HEK293T (cell line): ENCODE measurements at regions not wholly inside any gene's neighbourhood (a gene's known extent, or its start where the extent isn't known, plus 50 kb on each side); places are given as distances from the start of the nearest gene placed in this dataset.
"Not testable (repeated sequence)": the region's sequence is repeated elsewhere in the genome, so short reads cannot be mapped to it uniquely, and the experiment has no call there.

ENCODE experiments used
- CTCF ChIA-PET: fragments of 350-600 bp; formaldehyde crosslinking; extraction: SDS; loops from one replicate; lab custom pipeline; 2021; ENCODE audit warnings: antibody characterized with exemption, inconsistent platforms; lab: Yijun Ruan, JAX
- POLR2A ChIA-PET: fragments of 350-600 bp; formaldehyde crosslinking; extraction: SDS; loops from one replicate; lab custom pipeline; 2020; ENCODE audit warnings: antibody characterized with exemption, inconsistent platforms; lab: Yijun Ruan, JAX
- DNase-seq: peaks from one replicate; pipeline ENCODE4 v3.0.0; 2012; ENCODE audit warnings: mixed read lengths; ENCODE audit errors: extremely low spot score
- ARNT ChIP-seq: fragments of 450-650 bp; IDR thresholded peaks from 2 replicates; pipeline ENCODE4 v1.6.1; 2017; ENCODE audit warnings: mild to moderate bottlenecking
- BHLHE40 ChIP-seq: fragments of 450-650 bp; IDR thresholded peaks from 2 replicates; pipeline ENCODE4 v1.6.1; 2016; ENCODE audit warnings: mild to moderate bottlenecking, moderate library complexity, borderline replicate concordance
- CTBP1 ChIP-seq: fragments of 450-650 bp; IDR thresholded peaks from 2 replicates; pipeline ENCODE4 v1.6.1; 2016; ENCODE audit warnings: borderline replicate concordance
- ELF4 ChIP-seq: fragments of 450-650 bp; IDR thresholded peaks from 2 replicates; pipeline ENCODE4 v1.6.1; 2017; ENCODE audit warnings: antibody characterized with exemption
- FOXA1 ChIP-seq: fragments of 450-650 bp; IDR thresholded peaks from 2 replicates; pipeline ENCODE4 v1.6.1; 2016; ENCODE audit warnings: mild to moderate bottlenecking
- FOXK2 ChIP-seq: fragments of 450-650 bp; IDR thresholded peaks from 2 replicates; pipeline ENCODE4 v1.6.1; 2016; ENCODE audit warnings: mild to moderate bottlenecking
- FOXM1 ChIP-seq: fragments of 450-650 bp; IDR thresholded peaks from 2 replicates; pipeline ENCODE4 v1.6.1; 2017; ENCODE audit warnings: mild to moderate bottlenecking, borderline replicate concordance
- HDGF ChIP-seq: fragments of 450-650 bp; IDR thresholded peaks from 2 replicates; pipeline ENCODE4 v1.6.1; 2017; ENCODE audit warnings: antibody characterized with exemption, borderline replicate concordance
- L3MBTL2 ChIP-seq: fragments of 450-650 bp; conservative IDR thresholded peaks from 2 replicates; pipeline ENCODE4 v1.6.1; 2016; ENCODE audit warnings: mild to moderate bottlenecking
- LEF1 ChIP-seq: fragments of 450-650 bp; IDR thresholded peaks from 2 replicates; pipeline ENCODE4 v1.6.1; 2017; ENCODE audit warnings: mild to moderate bottlenecking, borderline replicate concordance
- NFRKB ChIP-seq: fragments of 450-650 bp; IDR thresholded peaks from 2 replicates; pipeline ENCODE4 v1.6.1; 2016; ENCODE audit warnings: mild to moderate bottlenecking, moderate library complexity
- PKNOX1 ChIP-seq: fragments of 450-650 bp; IDR thresholded peaks from 2 replicates; pipeline ENCODE4 v1.6.1; 2016
- SP1 ChIP-seq: fragments of 450-650 bp; IDR thresholded peaks from 2 replicates; pipeline ENCODE4 v1.6.1; 2017
- SUZ12 ChIP-seq: fragments of 450-650 bp; IDR thresholded peaks from 2 replicates; pipeline ENCODE4 v1.6.1; 2016; ENCODE audit warnings: mild to moderate bottlenecking
- TARDBP ChIP-seq: fragments of 450-650 bp; IDR thresholded peaks from 2 replicates; pipeline ENCODE4 v1.6.1; 2016
- ZNF384 ChIP-seq: fragments of 450-650 bp; IDR thresholded peaks from 2 replicates; pipeline ENCODE4 v1.6.1; 2016

- CTCF ChIA-PET, result no interaction called here
- POLR2A ChIA-PET, result no interaction called here
- no peak for DNase-seq
- TF ChIP-seq SUZ12 (no peak), HDGF (no peak), FOXA1 (no peak), L3MBTL2 (no peak), ELF4 (no peak), LEF1 (no peak), SP1 (no peak), FOXM1 (no peak), BHLHE40 (no peak), ZNF384 (no peak), PKNOX1 (no peak), TARDBP (no peak), CTBP1 (no peak), NFRKB (no peak), ARNT (no peak), FOXK2 (no peak)
Observed at GRCh38 chr10:63684257-63684936, 163.2 kb downstream of the REEP3 start.

- POLR2A ChIA-PET, result no interaction called here
- TF ChIP-seq HDGF (no peak), SP1 (no peak), ELF4 (no peak), ARNT (no peak), SUZ12 (no peak), BHLHE40 (no peak), ZNF384 (no peak), LEF1 (no peak), NFRKB (no peak), FOXM1 (no peak)
- CTCF ChIA-PET, result no interaction called here
Observed at GRCh38 chr10:63689768-63690167, 168.6 kb downstream of the REEP3 start.

GRCh38 chr10:63692220-63692896 lies 171.2 kb downstream of the REEP3 start:
- TF ChIP-seq FOXM1, result no peak
- no peak for TF ChIP-seq FOXK2
- no peak for TF ChIP-seq SUZ12
- TF ChIP-seq BHLHE40, result no peak
- no peak for TF ChIP-seq HDGF
- TF ChIP-seq ARNT, result no peak
- no peak for TF ChIP-seq FOXA1
- no peak for TF ChIP-seq L3MBTL2
- no peak for TF ChIP-seq NFRKB
- TF ChIP-seq TARDBP, result no peak
- no peak for TF ChIP-seq CTBP1
- no peak for TF ChIP-seq PKNOX1
- no peak for TF ChIP-seq SP1
- no peak for TF ChIP-seq ELF4
- TF ChIP-seq ZNF384, result no peak
- no peak for TF ChIP-seq LEF1
- ChIA-PET CTCF (no interaction called here), POLR2A (interaction anchor here (1.0 kb wide), 1 partner anchor 63 kb away, joined by 5 read pairs; no protein-coding TSS in a partner anchor)
- no peak for DNase-seq

More at GRCh38 chr10:63689768-63690167, 168.6 kb downstream of the REEP3 start:
- no peak for DNase-seq

GRCh38 chr10:63693021-63693420 lies 171.8 kb downstream of the REEP3 start:
- DNase-seq, POLR2A ChIA-PET, CTCF ChIA-PET: not testable (repeated sequence)

- CTCF ChIA-PET, result no interaction called here
- TF ChIP-seq NFRKB, result no peak
- TF ChIP-seq ARNT, result no peak
- TF ChIP-seq FOXA1, result no peak
- TF ChIP-seq TARDBP, result no peak
- no peak for TF ChIP-seq BHLHE40
- no peak for TF ChIP-seq L3MBTL2
- no peak for TF ChIP-seq FOXK2
- no peak for TF ChIP-seq HDGF
- TF ChIP-seq FOXM1, result no peak
- no peak for TF ChIP-seq ZNF384
- no peak for TF ChIP-seq ELF4
- TF ChIP-seq SUZ12, result no peak
- no peak for TF ChIP-seq LEF1
- no peak for TF ChIP-seq SP1
- no peak for TF ChIP-seq CTBP1
- no peak for DNase-seq
- POLR2A ChIA-PET, result no interaction called here
Observed at GRCh38 chr10:63696205-63696604, 175.0 kb downstream of the REEP3 start.

- no peak for TF ChIP-seq FOXA1
- no peak for TF ChIP-seq ARNT
- TF ChIP-seq FOXM1, result no peak
- no peak for TF ChIP-seq NFRKB
- no peak for TF ChIP-seq CTBP1
- no peak for TF ChIP-seq FOXK2
- no peak for TF ChIP-seq BHLHE40
- TF ChIP-seq HDGF, result no peak
- TF ChIP-seq ZNF384, result no peak
- POLR2A ChIA-PET, result no interaction called here
- CTCF ChIA-PET, result interaction anchor here (0.6 to 3.5 kb wide), 2 partner anchors 22 to 59 kb away, joined by 4 to 10 read pairs; no protein-coding TSS in a partner anchor
- DNase-seq, result no peak
Observed at GRCh38 chr10:63697956-63698786, 177.0 kb downstream of the REEP3 start.
